ENCODE measurements at regions not wholly inside any gene's neighbourhood (a gene's known extent, or its start where the extent isn't known, plus 50 kb on each side); places are given as distances from the start of the nearest gene placed in this dataset.

DNA sequence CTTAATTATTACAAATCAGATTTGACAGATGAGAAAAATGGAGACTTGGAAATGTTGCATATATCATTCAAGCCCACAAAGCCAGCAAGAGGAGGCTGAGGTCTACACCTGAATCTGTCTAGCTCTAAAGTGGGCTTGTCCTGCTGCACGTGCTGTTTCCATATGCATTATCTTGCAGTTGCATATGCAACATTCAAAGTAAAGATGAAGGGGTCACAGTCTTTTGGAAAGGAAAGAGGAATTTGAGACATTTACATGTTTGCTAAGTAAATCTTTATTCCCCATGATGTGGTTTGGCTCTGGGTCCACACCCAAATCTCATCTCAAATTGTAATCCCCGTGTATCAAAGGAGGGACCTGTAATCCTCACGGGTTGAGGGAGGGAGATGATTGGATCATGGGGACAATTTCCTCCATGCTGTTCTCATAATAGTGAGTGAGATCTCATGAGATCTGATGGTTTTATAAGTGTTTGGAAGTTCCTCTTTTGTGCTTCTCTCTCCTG lies 98.3 kb downstream of the BACH1 start:
- Mint-ChIP-seq H3K4me1 (ENCODE audit: low read depth) (no peaks in the 10 kb centered on the region), H3K27ac (no peak overlapping the region), H3K4me3 (no peak overlapping the region), H3K27me3 (ENCODE audit: insufficient read depth) (no peaks in the 10 kb centered on the region), H3K36me3 (ENCODE audit: low read depth) (peaks cover 6% of the 10 kb centered on the region), H3K9me3 (peaks cover 22% of the 10 kb centered on the region)
- intact Hi-C loops (cut with micrococcal nuclease) = no loop called here
- DNase-seq (ENCODE audit: low spot score) = no peak

DNA sequence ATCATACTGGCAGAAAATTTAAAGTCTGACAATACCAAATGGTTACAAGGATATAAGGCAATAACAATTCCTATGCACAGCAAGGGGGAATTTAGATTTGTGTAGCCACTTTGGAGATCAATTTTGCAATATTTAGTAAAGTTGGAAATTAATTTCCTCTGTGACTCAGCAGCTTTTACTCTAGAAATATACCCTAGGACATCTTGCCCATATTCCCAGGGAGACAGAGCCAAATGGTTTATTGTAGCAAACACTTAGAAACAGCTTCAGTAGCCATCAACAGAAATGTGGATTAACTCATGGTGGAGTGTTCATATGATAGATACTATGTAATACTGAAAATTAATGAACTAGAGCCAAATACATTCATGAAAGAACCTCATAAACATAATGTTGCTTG lies 104.6 kb downstream of the BACH1 start:
- H3K36me3 Mint-ChIP-seq (ENCODE audit: low read depth) = peaks cover 13% of the 10 kb centered on the region
- intact Hi-C loops (cut with micrococcal nuclease) = no loop called here
- H3K4me3 Mint-ChIP-seq = no peak overlapping the region
- DNase-seq (ENCODE audit: low spot score) = no peak
- peaks cover 22% of the 10 kb centered on the region for H3K9me3 Mint-ChIP-seq
- no peaks in the 10 kb centered on the region for H3K4me1 Mint-ChIP-seq (ENCODE audit: low read depth)
- H3K27me3 Mint-ChIP-seq (ENCODE audit: insufficient read depth) = no peaks in the 10 kb centered on the region
- H3K27ac Mint-ChIP-seq = no peak overlapping the region

DNA sequence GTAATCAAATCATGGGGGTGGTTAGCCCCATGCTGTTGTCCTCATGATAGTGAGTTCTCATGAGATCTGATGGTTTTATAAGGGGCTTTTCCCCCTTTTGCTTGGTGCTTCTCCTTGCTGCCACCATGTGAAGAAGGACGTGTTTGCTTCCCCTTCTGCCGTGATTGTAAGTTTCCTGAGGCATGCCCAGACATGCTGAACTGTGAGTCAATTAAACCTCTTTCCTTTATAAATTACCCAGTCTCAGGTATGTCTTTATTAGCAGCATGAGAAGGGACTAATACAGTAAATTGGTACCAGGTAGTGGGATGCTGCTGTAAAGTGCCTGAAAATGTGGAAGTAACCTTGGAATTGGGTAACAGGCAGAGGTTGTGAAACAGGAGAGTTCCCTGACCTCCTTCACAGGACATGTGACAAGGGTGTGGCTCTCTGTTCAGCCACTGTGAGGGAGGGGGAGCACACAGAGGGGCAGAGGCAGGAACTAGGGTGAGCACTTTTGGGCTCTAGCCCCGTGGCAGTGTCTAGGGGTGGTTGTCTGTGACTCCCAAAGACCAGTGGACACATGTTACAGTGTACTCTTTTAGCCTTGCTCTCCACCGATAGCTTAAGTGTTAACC lies 105.3 kb downstream of the BACH1 start:
- Mint-ChIP-seq H3K27ac (no peak overlapping the region), H3K36me3 (ENCODE audit: low read depth) (peaks cover 10% of the 10 kb centered on the region), H3K27me3 (ENCODE audit: insufficient read depth) (no peaks in the 10 kb centered on the region), H3K9me3 (peaks cover 16% of the 10 kb centered on the region), H3K4me3 (no peak overlapping the region), H3K4me1 (ENCODE audit: low read depth) (no peaks in the 10 kb centered on the region)
- DNase-seq (ENCODE audit: low spot score) = no peak
- intact Hi-C loops (cut with micrococcal nuclease) = no loop called here

DNA sequence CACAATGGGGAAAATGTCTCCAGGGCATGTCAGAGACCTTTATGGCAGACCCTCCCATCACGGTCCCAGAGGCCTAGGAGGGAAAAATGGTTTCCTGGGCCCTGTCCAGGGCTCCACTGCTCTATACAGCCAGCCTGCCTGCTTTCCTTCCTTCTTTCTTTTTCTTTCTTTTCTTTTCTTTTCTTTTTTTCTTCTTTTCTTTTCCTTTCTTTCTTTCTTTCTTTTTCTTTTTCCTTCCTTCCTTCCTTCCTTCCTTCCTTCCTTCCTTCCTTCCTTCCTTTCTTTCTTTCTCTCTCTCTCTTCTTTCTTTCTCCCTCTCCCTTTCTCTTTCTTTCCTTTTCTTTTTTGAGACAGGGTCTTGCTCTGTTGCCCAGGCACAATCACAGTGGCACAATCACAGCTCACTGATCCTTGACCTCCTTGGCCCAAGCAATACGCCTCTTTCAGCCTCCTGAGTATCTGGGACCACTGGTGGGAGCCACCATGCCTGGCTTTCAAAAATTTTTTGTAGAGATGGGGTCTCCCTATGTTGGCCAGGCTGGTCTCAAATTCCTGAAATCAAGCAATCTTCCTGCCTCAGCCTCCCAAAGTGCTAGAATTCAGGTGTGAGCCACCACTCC lies 106.9 kb downstream of the BACH1 start:
- no peak overlapping the region for H3K27ac Mint-ChIP-seq
- intact Hi-C loops (cut with micrococcal nuclease) = no loop called here
- H3K9me3 Mint-ChIP-seq = peaks cover 2% of the 10 kb centered on the region
- H3K36me3 Mint-ChIP-seq (ENCODE audit: low read depth) = peaks cover 9% of the 10 kb centered on the region
- no peaks in the 10 kb centered on the region for H3K4me1 Mint-ChIP-seq (ENCODE audit: low read depth)
- no peaks in the 10 kb centered on the region for H3K27me3 Mint-ChIP-seq (ENCODE audit: insufficient read depth)
- no peak for DNase-seq (ENCODE audit: low spot score)
- H3K4me3 Mint-ChIP-seq = no peak overlapping the region

DNA sequence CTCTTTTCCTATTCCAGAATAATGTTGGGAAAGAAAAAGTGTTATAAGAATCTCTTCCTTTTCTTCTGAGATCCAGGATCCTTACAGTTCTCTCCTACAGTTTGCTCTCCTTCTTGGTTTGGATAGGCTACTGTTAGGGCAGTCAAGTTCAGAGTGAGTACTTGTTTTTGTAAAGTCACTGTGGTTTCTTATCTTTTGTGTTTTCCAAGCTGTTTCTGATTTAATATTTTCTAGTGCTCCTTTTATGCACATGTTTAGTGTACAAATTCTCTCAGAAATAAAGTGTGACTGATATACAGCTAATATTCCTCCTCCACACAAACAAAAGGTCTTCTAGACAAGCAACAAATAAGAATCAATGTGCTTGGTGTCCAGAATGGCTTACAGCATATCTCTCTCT lies 107.7 kb downstream of the BACH1 start:
- intact Hi-C loops (cut with micrococcal nuclease) = no loop called here
- H3K36me3 Mint-ChIP-seq (ENCODE audit: low read depth) = peaks cover 9% of the 10 kb centered on the region
- no peak overlapping the region for H3K4me3 Mint-ChIP-seq
- H3K27me3 Mint-ChIP-seq (ENCODE audit: insufficient read depth) = no peaks in the 10 kb centered on the region
- no peak for DNase-seq (ENCODE audit: low spot score)
- no peaks in the 10 kb centered on the region for H3K9me3 Mint-ChIP-seq
- no peaks in the 10 kb centered on the region for H3K4me1 Mint-ChIP-seq (ENCODE audit: low read depth)
- no peak overlapping the region for H3K27ac Mint-ChIP-seq

GRCh38 chr21:29407571-29407970 lies 108.8 kb downstream of the BACH1 start:
- H3K9me3 Mint-ChIP-seq = no peaks in the 10 kb centered on the region
- no peaks in the 10 kb centered on the region for H3K4me1 Mint-ChIP-seq (ENCODE audit: low read depth)
- no peak overlapping the region for H3K4me3 Mint-ChIP-seq
- no peaks in the 10 kb centered on the region for H3K27me3 Mint-ChIP-seq (ENCODE audit: insufficient read depth)
- H3K36me3 Mint-ChIP-seq (ENCODE audit: low read depth) = peaks cover 9% of the 10 kb centered on the region
- H3K27ac Mint-ChIP-seq = no peak overlapping the region
- no peak for DNase-seq (ENCODE audit: low spot score)
- intact Hi-C loops (cut with micrococcal nuclease) = no loop called here

DNA sequence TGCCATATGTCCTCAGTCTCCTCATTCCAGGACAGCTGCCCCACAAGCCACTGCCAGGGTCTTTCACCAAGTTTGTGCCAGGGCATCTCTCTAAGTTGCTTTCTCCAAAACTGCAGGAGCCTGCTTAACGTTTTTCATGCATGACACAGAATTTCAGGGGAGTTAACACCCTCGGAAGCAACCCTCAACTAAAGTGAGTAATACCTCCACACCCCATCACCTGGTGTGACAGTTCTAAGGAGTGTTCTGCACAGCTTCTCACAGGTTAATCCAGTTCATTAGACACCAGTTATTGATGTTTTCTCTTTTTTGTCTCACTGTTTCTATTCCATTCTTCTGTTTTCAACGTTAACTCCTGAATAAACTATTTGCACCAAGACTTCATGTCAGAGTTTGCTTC lies 115.0 kb downstream of the BACH1 start:
- no peak overlapping the region for H3K4me3 Mint-ChIP-seq
- H3K27me3 Mint-ChIP-seq (ENCODE audit: insufficient read depth) = no peaks in the 10 kb centered on the region
- no peak for DNase-seq (ENCODE audit: low spot score)
- intact Hi-C loops (cut with micrococcal nuclease) = no loop called here
- no peaks in the 10 kb centered on the region for H3K36me3 Mint-ChIP-seq (ENCODE audit: low read depth)
- H3K27ac Mint-ChIP-seq = no peak overlapping the region
- no peaks in the 10 kb centered on the region for H3K4me1 Mint-ChIP-seq (ENCODE audit: low read depth)
- H3K9me3 Mint-ChIP-seq = no peaks in the 10 kb centered on the region

DNA sequence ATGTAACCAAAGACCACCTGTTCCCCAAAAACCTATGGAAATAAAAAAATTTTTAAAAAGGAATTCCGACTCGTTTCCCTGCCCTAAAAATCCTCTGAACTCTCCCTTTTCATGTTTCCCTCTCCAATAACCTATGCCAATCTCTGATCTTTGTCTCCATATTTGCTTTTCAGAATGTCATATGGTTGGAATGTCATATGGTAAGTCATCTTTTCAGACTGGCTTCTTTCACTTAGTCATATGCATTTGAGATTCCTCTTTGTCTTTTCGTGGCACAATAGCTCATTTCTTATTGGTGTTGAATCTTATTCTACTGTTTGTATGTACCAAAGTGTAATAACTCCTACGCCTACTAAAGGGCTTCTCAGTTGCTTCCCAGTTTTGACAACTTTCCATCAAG lies 117.5 kb downstream of the BACH1 start:
- Mint-ChIP-seq H3K9me3 (no peaks in the 10 kb centered on the region), H3K4me1 (ENCODE audit: low read depth) (no peaks in the 10 kb centered on the region), H3K27me3 (ENCODE audit: insufficient read depth) (no peaks in the 10 kb centered on the region), H3K36me3 (ENCODE audit: low read depth) (no peaks in the 10 kb centered on the region), H3K4me3 (no peak overlapping the region), H3K27ac (no peak overlapping the region)
- intact Hi-C loops (cut with micrococcal nuclease) = no loop called here
- no peak for DNase-seq (ENCODE audit: low spot score)

DNA sequence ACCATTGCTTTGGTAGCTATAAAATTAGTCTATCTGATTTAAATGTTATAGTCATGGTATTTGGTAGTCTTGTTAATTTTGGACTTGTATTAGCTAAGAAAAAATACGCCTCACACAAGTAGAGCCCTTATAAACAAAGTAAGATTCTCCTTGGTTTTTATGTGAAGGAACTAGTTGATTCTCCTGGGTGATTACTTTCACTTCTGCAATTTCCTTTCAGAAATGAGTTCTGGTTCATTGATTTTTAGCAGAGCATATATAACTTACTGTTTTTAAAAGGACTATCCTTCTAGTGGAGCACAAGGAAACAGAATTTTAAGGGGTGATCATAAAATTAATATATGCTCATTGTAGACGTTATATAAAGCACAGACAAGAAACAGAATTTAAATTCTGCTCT lies 120.1 kb downstream of the BACH1 start:
- no peak for DNase-seq (ENCODE audit: low spot score)
- Mint-ChIP-seq H3K36me3 (ENCODE audit: low read depth) (no peaks in the 10 kb centered on the region), H3K4me1 (ENCODE audit: low read depth) (no peaks in the 10 kb centered on the region), H3K9me3 (no peaks in the 10 kb centered on the region), H3K27me3 (ENCODE audit: insufficient read depth) (no peaks in the 10 kb centered on the region), H3K4me3 (no peak overlapping the region), H3K27ac (no peak overlapping the region)
- intact Hi-C loops (cut with micrococcal nuclease) = no loop called here

DNA sequence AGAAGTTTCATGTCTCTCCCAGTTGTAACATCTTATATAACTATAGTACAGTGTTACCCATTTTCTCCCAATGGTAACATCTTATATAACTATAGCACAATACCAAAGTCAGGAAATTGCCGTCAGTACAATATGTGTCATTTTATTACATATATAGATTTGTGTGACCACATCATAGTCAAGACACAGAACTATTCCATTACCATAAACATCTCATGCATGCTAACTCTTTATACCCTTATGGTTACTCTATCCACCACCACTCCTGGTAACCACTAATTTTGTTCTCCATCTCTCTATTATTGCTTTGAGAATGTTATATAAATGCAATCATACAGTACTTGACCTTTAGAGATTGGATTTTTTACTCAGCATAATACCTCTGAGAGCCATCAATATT lies 120.7 kb downstream of the BACH1 start:
- H3K9me3 Mint-ChIP-seq = no peaks in the 10 kb centered on the region
- H3K4me3 Mint-ChIP-seq = no peak overlapping the region
- H3K36me3 Mint-ChIP-seq (ENCODE audit: low read depth) = no peaks in the 10 kb centered on the region
- H3K4me1 Mint-ChIP-seq (ENCODE audit: low read depth) = no peaks in the 10 kb centered on the region
- intact Hi-C loops (cut with micrococcal nuclease) = no loop called here
- no peaks in the 10 kb centered on the region for H3K27me3 Mint-ChIP-seq (ENCODE audit: insufficient read depth)
- DNase-seq (ENCODE audit: low spot score) = no peak
- no peak overlapping the region for H3K27ac Mint-ChIP-seq

GRCh38 chr21:29423099-29423870 lies 124.6 kb downstream of the BACH1 start:
- H3K27ac Mint-ChIP-seq = no peak overlapping the region
- H3K4me3 Mint-ChIP-seq = no peak overlapping the region
- DNase-seq (ENCODE audit: low spot score) = no peak
- no peaks in the 10 kb centered on the region for H3K36me3 Mint-ChIP-seq (ENCODE audit: low read depth)
- H3K4me1 Mint-ChIP-seq (ENCODE audit: low read depth) = no peaks in the 10 kb centered on the region
- intact Hi-C loops (cut with micrococcal nuclease) = no loop called here
- no peaks in the 10 kb centered on the region for H3K27me3 Mint-ChIP-seq (ENCODE audit: insufficient read depth)
- H3K9me3 Mint-ChIP-seq = no peaks in the 10 kb centered on the region

- intact Hi-C loops (cut with micrococcal nuclease) = no loop called here
- no peaks in the 10 kb centered on the region for H3K27me3 Mint-ChIP-seq (ENCODE audit: insufficient read depth)
- H3K36me3 Mint-ChIP-seq (ENCODE audit: low read depth) = no peaks in the 10 kb centered on the region
These were observed 126.0 kb downstream of the BACH1 start for GRCh38 chr21:29424728-29425127.

GRCh38 chr21:29429218-29429617 lies 130.5 kb downstream of the BACH1 start:
- DNase-seq (ENCODE audit: low spot score) = no peak
- Mint-ChIP-seq H3K4me3 (no peak overlapping the region), H3K9me3 (no peaks in the 10 kb centered on the region), H3K27me3 (ENCODE audit: insufficient read depth) (no peaks in the 10 kb centered on the region), H3K4me1 (ENCODE audit: low read depth) (peaks cover 6% of the 10 kb centered on the region), H3K36me3 (ENCODE audit: low read depth) (no peaks in the 10 kb centered on the region), H3K27ac (no peak overlapping the region)
- intact Hi-C loops (cut with micrococcal nuclease) = no loop called here

More at GRCh38 chr21:29424728-29425127, 126.0 kb downstream of the BACH1 start:
- H3K4me1 Mint-ChIP-seq (ENCODE audit: low read depth) = no peaks in the 10 kb centered on the region
- H3K27ac Mint-ChIP-seq = no peak overlapping the region
- H3K9me3 Mint-ChIP-seq = no peaks in the 10 kb centered on the region
- DNase-seq (ENCODE audit: low spot score) = no peak
- H3K4me3 Mint-ChIP-seq = no peak overlapping the region

Data from activated T-helper 1 cell treated with anti-CD3 and anti-CD28 coated beads, Interleukin-12 subunit alpha, Interleukin-12 subunit beta, Interleukin-2, Interleukin-4 antibody, amounts not matched to agents 30 ng/mL and 10 ng/mL and 1 ng/mL, durations not matched to agents 14 hours and 24 hours and 36 hours (primary cell).